Endodermal cell (in vitro differentiated cells): ENCODE measurements at regions not wholly inside any gene's neighbourhood (a gene's known extent, or its start where the extent isn't known, plus 50 kb on each side); places are given as distances from the start of the nearest gene placed in this dataset.

Experiments
- DNase-seq: peaks from one replicate; pipeline ENCODE4 v3.0.0-alpha.2; 2017
- H3K27ac ChIP-seq: 2 replicates; pipeline ENCODE4 v1.5.1; 2013; ENCODE audit warnings: mild to moderate bottlenecking, low read depth, low read length, moderate library complexity
- H3K27me3 ChIP-seq: 2 replicates; pipeline ENCODE4 v1.6.1; 2013; ENCODE audit warnings: mild to moderate bottlenecking, low read length, moderate library complexity; ENCODE audit not compliant: insufficient read depth, control insufficient read depth, poor library complexity, severe bottlenecking
- H3K36me3 ChIP-seq: 2 replicates; pipeline ENCODE4 v1.7.0; 2013; ENCODE audit warnings: mild to moderate bottlenecking, low read length, moderate library complexity; ENCODE audit not compliant: control insufficient read depth, insufficient read depth
- H3K4me1 ChIP-seq: one replicate; pipeline ENCODE4 v1.7.0; 2013; ENCODE audit warnings: low read length; ENCODE audit not compliant: control insufficient read depth, insufficient read depth
- H3K4me3 ChIP-seq: 2 replicates; pipeline ENCODE4 v1.5.1; 2013; ENCODE audit warnings: mild to moderate bottlenecking, low read length, moderate library complexity
- H3K9ac ChIP-seq: 2 replicates; pipeline ENCODE4 v1.6.1; 2013; ENCODE audit warnings: mild to moderate bottlenecking, low read length, moderate library complexity; ENCODE audit not compliant: poor library complexity, severe bottlenecking; ENCODE audit errors: extremely low read depth
- H3K9me3 ChIP-seq: 2 replicates; pipeline ENCODE4 v1.6.1; 2013; ENCODE audit warnings: mild to moderate bottlenecking, low read length, moderate library complexity; ENCODE audit not compliant: control insufficient read depth
- H3K27ac Mint-ChIP-seq: 2 replicates; pipeline ENCODE4 v1.8.0; 2020; ENCODE audit warnings: mixed read lengths
- H3K27me3 Mint-ChIP-seq: 2 replicates; pipeline ENCODE4 v1.8.0; 2021; ENCODE audit warnings: mild to moderate bottlenecking, mixed read lengths; ENCODE audit not compliant: insufficient read depth
- H3K36me3 Mint-ChIP-seq: 2 replicates; pipeline ENCODE4 v1.8.0; 2020; ENCODE audit warnings: low read depth, mixed read lengths
- H3K4me1 Mint-ChIP-seq: 2 replicates; pipeline ENCODE4 v1.8.0; 2020; ENCODE audit warnings: mixed read lengths
- H3K4me3 Mint-ChIP-seq: 2 replicates; pipeline ENCODE4 v1.8.0; 2020; ENCODE audit warnings: mild to moderate bottlenecking, moderate library complexity, mixed read lengths
- H3K9me3 Mint-ChIP-seq: 2 replicates; pipeline ENCODE4 v1.8.0; 2020; ENCODE audit warnings: mild to moderate bottlenecking, mixed read lengths
- CTCF ChIP-seq: fragments of 200-600 bp; sonication (generic); conservative IDR thresholded peaks from 2 replicates; pipeline ENCODE4 v1.5.0; 2021; ENCODE audit warnings: antibody characterized with exemption, mild to moderate bottlenecking
- WGBS, 2 experiments: methylation state at CpG; one replicate each; pipeline versions ENCODE4 v1.1.5 to v1.1.7; 2013; ENCODE audit warnings: missing lambda C conversion rate in 2 of 2, mixed read lengths in 1 of 2; ENCODE audit not compliant: insufficient coverage in 1 of 2, insufficient read length in 1 of 2; 5-methylcytosine and 5-hydroxymethylcytosine counted together

- no peaks in the 10 kb centered on the region for H3K4me1 Mint-ChIP-seq
- H3K36me3 Mint-ChIP-seq: no peaks in the 10 kb centered on the region
- no peak for TF ChIP-seq CTCF
- Histone ChIP-seq H3K4me3 (no peak overlapping the region), H3K9ac (no peak overlapping the region), H3K27me3 (no peaks in the 10 kb centered on the region), H3K27ac (no peak overlapping the region), H3K36me3 (no peaks in the 10 kb centered on the region), H3K9me3 (peaks cover 8% of the 10 kb centered on the region), H3K4me1 (no peaks in the 10 kb centered on the region)
- no peak for DNase-seq
- no peak overlapping the region for H3K27ac Mint-ChIP-seq
- H3K4me3 Mint-ChIP-seq: no peak overlapping the region
- H3K9me3 Mint-ChIP-seq: peaks cover 3% of the 10 kb centered on the region
- no peaks in the 10 kb centered on the region for H3K27me3 Mint-ChIP-seq
These were observed 778.3 kb upstream of the SORCS1 start for GRCh38 chr10:107942826-107943225.

GRCh38 chr10:107933076-107933475, 768.6 kb upstream of the SORCS1 start:
- no peaks in the 10 kb centered on the region for H3K36me3 ChIP-seq
- no peak for TF ChIP-seq CTCF
- DNase-seq: no peak
- H3K9me3 ChIP-seq: peaks cover 5% of the 10 kb centered on the region
- H3K9ac ChIP-seq: no peak overlapping the region
- no peak overlapping the region for H3K27ac ChIP-seq
- 80 to 94% methylated on average over 1 to 2 of the region's 2 CpGs for WGBS, 2 experiments
- Mint-ChIP-seq H3K4me3 (no peak overlapping the region), H3K27ac (no peak overlapping the region), H3K36me3 (no peaks in the 10 kb centered on the region), H3K4me1 (no peaks in the 10 kb centered on the region), H3K27me3 (no peaks in the 10 kb centered on the region), H3K9me3 (peaks cover 6% of the 10 kb centered on the region)
- no peaks in the 10 kb centered on the region for H3K27me3 ChIP-seq
- H3K4me3 ChIP-seq: no peak overlapping the region
- H3K4me1 ChIP-seq: no peaks in the 10 kb centered on the region

GRCh38 chr10:107931808-107932207, 767.3 kb upstream of the SORCS1 start:
- no peak for TF ChIP-seq CTCF
- Histone ChIP-seq H3K4me3 (no peak overlapping the region), H3K4me1 (no peaks in the 10 kb centered on the region), H3K9ac (no peak overlapping the region), H3K36me3 (no peaks in the 10 kb centered on the region), H3K9me3 (peaks cover 5% of the 10 kb centered on the region), H3K27ac (no peak overlapping the region), H3K27me3 (no peaks in the 10 kb centered on the region)
- H3K27ac Mint-ChIP-seq: no peak overlapping the region
- H3K4me1 Mint-ChIP-seq: no peaks in the 10 kb centered on the region
- 80% methylated on average over 1 of the region's 1 CpG; no CpG with 5 or more reads in 1 of the 2 experiments for WGBS, 2 experiments
- H3K9me3 Mint-ChIP-seq: peaks cover 5% of the 10 kb centered on the region
- no peaks in the 10 kb centered on the region for H3K36me3 Mint-ChIP-seq
- no peak overlapping the region for H3K4me3 Mint-ChIP-seq
- H3K27me3 Mint-ChIP-seq: no peaks in the 10 kb centered on the region
- no peak for DNase-seq
